ENCODE measurements at regions not wholly inside any gene's neighbourhood (a gene's known extent, or its start where the extent isn't known, plus 50 kb on each side); places are given as distances from the start of the nearest gene placed in this dataset.

DNA sequence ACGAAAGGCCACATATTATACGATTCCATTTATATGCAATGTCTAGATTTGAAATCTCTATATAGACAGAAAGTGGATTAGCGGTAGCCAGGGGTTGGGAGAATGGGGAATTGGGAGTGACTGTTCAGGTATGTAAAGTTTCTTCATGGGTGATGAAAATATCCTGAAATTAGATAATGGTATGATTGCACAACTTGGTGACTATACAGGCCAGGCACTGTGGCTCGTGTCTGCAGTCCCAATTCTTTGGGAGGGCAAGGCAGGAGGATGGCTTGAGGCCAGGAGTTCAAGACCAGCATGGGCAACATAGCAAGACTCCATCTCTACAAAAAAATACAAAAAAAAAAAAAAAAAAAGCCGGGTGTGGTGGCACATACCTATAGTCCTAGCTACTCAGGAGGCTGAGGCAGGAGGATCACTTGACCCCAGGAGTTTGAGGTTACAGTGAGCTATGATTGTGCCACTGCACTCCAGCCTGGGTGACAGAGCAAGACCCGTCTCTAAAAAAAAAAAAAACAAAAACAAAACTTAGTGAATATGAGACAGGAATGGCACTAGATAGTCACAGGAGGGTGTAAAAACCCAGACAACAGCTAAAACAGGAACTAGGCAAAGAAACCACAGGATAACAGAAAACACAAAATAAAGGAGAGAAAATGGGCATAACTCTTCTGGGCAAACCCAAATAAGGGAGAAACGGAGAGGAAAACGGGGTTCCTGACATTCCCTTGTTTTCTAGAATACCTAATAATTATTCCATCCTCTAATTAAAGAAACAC is 72.1 kb upstream of the ZNF618 start:
- Histone ChIP-seq H3K27ac (no peak overlapping the region), H3K4me3 (no peak overlapping the region)

DNA sequence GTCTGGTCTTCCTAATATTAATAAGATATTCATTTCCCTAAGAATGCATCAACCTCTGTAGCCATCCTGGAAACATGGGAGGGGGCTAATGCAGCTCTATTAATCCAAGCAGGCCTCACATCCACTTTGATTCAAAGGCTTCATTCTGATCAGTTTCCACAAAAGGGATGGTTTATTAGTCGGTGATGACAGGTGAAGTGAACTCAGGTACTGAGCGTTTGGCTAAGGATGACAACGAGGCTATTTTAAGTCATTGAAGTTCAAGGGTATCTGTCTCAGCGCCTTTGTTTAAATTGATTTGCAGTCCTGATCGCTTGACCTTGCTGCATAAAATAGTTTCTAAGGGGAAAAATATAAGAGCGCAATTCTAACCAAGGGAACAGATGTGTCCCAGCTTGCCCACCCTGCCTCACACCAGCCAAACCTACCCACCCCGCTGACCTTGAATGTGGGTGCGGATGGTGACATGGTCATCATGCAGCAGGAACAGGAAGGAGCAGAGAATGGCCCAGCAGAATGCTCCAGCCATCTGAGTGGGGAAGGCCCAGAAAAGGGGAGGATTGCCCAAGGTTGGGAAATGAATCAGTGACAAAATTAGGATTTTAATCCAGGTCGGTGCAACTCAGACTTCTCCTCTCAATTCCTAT is 70.5 kb upstream of the ZNF618 start:
- Histone ChIP-seq H3K4me3 (no peak overlapping the region), H3K27ac (no peak overlapping the region)

DNA sequence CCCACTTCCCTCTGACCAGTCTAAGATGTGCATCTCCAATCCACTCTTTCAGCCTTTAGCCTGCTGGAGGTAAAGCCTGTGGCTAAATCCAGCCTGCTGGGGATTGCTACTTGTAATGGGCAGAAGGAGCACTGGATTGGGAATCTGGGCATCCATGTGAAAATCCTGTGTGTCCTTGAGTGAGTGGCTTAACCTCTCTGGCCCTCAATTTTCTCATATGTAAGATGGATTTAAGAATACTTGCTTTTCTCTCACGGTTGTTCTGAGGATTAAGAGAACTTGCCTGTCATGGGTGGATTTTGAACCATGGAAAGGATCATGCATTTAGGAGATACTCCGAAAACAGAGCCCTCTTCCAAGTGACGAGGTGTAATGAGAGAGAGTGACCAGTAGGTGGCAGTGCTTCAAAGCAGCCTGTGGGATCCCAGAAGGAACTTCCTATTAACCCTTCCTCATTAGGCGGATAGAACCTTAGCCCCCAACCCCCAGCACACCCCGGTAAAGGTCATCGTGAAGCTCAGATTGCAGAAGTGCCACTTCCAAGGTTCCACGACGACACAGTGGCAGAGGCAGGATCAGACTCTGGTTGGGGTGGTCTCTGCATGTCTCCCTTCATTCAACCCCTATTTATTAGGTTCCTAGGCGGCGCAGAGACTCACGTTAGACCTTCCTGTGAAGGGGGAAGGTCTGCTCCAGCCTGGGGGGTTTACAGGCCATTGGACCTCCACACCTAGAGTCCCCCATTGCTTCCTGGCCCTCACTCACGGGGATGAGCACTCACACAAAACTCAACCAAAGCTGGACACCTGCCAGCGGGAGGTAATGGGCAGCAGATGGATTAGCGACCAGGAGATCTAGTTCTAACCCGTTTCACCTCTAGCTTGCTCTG is 68.7 kb upstream of the ZNF618 start:
- Histone ChIP-seq H3K4me3 (no peak overlapping the region), H3K27ac (no peak overlapping the region)

DNA sequence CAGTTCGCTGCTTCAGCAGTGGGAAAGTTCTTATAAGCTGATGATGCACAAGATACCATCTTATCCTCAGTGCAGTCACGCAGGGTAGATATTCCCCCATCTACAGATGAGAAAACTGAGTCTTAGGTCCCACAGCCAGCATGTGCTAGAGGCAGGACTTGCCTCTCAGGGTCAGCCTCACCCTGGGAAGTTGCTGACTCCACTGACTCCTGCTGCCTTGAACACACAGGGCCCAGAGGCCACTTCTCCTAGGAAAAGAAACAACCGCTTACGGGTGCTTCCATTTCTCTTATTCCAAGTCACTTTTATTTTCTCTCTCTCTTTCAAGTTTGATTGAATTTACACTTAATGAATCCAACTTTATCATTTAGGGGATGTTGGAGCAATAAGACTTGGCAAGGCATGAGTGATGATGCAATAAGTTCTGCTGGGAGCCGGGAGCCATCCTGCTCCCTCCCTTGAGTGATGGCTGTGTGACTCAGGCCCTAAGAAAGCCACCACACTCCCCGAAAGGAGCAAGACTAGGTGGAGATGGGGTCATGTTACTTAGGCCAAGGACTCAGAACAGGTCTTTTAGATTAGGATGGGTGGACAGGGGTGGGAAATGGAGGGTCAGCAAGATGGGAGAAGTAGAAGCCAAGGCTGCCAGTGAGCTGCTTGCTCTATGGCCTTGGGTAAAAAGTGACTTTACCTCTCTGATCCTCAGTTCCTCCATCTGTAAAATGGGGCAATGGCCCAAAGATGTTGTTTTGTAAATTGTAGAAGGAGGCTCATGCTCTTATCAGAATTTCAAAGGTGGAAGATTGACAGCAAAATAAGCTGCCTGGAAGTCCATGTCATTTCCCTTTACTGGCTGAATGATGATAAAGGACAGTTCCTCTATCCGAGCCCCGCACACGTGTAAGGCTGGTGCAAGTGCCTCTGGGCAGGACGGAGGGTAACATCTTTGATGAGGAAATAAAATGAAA is 67.4 kb upstream of the ZNF618 start:
- H3K4me3 ChIP-seq, result no peak overlapping the region
- no peak overlapping the region for H3K27ac ChIP-seq

DNA sequence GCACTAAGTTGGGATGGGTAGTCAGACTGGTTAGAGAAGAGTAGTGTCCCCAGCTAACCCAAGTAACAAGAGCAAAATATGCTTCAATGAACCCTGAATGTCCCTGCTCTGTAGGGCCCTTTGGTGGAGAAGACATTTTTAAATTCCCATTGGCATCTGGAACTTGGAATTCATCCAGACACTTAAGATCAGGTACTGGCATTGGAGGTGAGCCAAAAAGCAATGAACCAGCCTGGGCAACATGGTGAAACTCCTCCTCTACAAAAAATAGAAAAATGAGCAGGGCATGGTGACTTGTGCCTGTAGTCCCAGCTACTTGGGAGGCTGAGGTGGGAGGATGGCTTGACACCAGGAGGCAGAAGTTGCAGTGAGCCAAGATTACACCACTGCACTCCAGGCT is 58.9 kb upstream of the ZNF618 start:
- Histone ChIP-seq H3K4me3 (no peak overlapping the region), H3K27ac (no peak overlapping the region)

DNA sequence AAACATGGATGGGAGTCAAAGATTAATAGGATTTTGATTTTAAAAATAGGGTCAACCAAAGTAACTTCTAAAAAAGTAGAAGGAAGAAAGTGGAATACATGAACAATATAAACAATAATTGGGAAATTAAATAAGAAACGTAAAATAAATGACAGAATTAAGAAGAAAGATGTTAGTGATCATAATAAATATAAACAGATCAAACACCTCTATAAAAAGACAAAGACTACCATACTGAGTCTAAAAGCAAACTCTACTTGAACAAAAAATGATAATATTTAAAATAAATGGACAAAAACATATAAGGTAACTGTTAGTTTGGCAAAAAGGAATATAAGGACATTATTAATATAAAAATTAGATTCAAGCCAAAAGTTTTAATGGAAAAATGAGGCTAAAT is 57.7 kb upstream of the ZNF618 start:
- Histone ChIP-seq H3K4me3 (no peak overlapping the region), H3K27ac (no peak overlapping the region)

DNA sequence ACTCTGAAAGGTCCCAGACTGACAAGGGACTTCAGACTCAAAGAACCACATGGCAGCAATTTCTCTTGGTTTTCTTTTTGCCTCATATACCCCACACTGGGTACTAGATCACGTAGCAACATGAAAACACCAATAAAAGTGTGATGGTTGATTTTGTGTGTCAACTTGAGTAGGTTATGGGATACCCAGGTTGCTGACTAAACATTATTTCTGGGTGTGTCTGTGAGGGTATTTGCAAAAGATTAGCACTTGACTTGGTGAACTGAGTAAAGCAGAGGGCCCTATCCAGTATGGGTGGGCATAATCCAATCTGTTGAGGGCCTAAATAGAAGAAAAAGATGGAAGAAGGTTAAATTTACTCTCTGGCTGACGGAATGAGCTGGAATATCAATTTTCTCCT is 53.8 kb upstream of the ZNF618 start:
- H3K27ac ChIP-seq, result no peak overlapping the region

DNA sequence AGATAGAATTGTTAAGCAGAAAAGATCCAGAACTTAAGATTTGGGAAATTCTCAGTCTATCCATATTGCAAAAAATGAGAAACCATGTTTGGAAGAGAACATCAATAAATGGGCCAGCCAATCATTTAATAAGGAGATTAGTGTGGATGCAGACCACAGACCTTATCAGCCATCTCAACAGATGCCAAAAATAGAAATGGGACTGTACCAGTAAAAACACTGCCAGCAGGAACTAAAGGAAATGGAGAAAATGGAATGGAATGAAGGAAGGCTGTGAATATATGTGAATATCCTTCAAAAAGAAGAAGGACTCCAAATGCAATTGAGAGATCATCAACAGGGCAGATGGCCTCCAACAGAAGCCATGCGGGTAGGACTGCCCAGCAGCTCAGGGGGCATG is 52.7 kb upstream of the ZNF618 start:
- Histone ChIP-seq H3K27ac (no peak overlapping the region), H3K4me3 (no peak overlapping the region)

More for the DNA sequence above, 53.8 kb upstream of the ZNF618 start:
- H3K4me3 ChIP-seq, result no peak overlapping the region

All from skin epidermis (tissue), 12 donors.